ENCODE measurements at regions not wholly inside any gene's neighbourhood (a gene's known extent, or its start where the extent isn't known, plus 50 kb on each side); places are given as distances from the start of the nearest gene placed in this dataset.
"Not testable (repeated sequence)": the region's sequence is repeated elsewhere in the genome, so short reads cannot be mapped to it uniquely, and the experiment has no call there.

DNA sequence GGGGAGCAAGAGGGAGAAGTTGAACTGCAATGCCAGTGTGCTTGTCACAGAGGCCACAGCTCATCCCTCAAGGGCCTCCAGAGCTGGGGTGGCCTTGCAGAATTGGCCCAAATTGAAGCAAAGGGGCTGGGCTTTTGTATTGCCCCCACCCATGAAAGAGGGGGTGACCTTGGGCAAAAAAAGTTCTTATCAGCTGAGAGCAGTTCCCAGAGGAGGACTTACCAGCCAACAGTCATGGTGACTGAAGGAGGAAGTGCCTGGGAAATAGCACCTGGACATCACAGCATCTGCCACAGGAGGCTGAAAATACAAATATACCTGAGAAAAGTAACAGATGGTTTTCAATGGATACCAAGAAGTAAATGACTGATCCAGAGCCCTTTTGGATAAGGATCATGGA lies 262.4 kb downstream of the MID1IP1 start (continued):
- TF ChIP-seq, protein P1, sequence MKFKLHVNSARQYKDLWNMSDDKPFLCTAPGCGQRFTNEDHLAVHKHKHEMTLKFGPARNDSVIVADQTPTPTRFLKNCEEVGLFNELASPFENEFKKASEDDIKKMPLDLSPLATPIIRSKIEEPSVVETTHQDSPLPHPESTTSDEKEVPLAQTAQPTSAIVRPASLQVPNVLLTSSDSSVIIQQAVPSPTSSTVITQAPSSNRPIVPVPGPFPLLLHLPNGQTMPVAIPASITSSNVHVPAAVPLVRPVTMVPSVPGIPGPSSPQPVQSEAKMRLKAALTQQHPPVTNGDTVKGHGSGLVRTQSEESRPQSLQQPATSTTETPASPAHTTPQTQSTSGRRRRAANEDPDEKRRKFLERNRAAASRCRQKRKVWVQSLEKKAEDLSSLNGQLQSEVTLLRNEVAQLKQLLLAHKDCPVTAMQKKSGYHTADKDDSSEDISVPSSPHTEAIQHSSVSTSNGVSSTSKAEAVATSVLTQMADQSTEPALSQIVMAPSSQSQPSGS (tag by site-specific recombination; IDR thresholded peaks at IDR 0.05; ENCODE audit: low read depth): no peak
- TF ChIP-seq ZNF223 (tag by site-specific recombination; IDR thresholded peaks at IDR 0.05) (no peak), ZNF140 (tag by site-specific recombination; IDR thresholded peaks at IDR 0.05) (no peak)

DNA sequence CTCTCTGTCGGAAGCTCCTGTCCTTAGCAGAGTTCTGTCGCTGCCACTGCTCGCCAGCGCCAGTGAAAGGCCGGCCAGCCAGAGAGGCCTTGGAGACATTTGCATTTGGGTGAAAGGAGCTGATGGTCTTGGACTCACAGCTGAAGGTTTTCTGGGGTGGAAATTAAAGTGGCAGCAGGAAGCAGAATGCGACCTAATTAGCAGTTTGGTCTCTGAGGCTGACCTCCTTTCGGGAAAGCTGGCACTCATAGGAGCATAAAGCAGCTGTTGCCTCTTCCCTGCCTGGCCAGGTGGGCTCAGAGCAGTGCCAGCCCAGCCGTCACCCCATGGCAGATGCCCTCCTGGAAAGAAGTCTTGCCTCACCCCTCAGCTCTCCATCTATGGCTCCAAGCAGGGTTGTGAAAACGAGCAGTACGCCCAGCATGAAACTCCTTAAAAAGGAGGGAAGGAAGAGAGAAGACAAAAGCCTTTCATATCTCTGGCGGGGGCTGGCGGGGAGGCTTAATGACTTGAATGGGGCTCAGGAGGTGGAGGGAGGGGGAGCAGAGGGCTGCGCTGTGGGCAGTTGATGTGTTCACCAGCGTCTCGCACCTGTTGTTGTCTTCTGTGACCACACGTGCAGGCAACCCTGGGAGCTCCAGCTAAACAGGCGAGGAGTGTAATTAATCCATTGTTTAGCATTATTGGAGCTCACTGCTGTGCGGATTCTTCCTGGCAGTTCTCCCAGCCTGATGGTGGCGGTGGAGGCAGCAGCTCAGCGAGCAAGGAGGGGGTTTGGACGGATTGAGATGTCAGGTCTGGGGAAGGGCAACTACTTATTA lies 264.0 kb downstream of the MID1IP1 start:
- Histone ChIP-seq H3K4me3 (ENCODE audit: low read depth, low read length) (no peak overlapping the region), H3K27ac (ENCODE audit: extremely low read depth, low read depth, low read length) (no peak overlapping the region), H3K36me3 (ENCODE audit: control insufficient read depth in 2 of 2, insufficient read depth in 1 of 2, low read length in 2 of 2) (no peaks in the 10 kb centered on the region), H3K4me1 (ENCODE audit: control insufficient read depth, insufficient read depth, low read length) (no peaks in the 10 kb centered on the region), H3K9me3 (ENCODE audit: control insufficient read depth, insufficient read depth, low read depth, low read length) (no peaks in the 10 kb centered on the region)
- TF ChIP-seq SCRT2 (tag by site-specific recombination; IDR thresholded peaks at IDR 0.05) (peak; percentile 34; the same call in 1 of the 2 replicates), ZNF341 (tag by site-specific recombination; IDR thresholded peaks at IDR 0.05; ENCODE audit: low read depth) (no peak), ZIC2 (tag by site-specific recombination; IDR thresholded peaks at IDR 0.05) (peak; percentile 58), ZFP3 (tag by site-specific recombination; IDR thresholded peaks at IDR 0.05; ENCODE audit: low read depth) (no peak)
- TF ChIP-seq, protein P2, sequence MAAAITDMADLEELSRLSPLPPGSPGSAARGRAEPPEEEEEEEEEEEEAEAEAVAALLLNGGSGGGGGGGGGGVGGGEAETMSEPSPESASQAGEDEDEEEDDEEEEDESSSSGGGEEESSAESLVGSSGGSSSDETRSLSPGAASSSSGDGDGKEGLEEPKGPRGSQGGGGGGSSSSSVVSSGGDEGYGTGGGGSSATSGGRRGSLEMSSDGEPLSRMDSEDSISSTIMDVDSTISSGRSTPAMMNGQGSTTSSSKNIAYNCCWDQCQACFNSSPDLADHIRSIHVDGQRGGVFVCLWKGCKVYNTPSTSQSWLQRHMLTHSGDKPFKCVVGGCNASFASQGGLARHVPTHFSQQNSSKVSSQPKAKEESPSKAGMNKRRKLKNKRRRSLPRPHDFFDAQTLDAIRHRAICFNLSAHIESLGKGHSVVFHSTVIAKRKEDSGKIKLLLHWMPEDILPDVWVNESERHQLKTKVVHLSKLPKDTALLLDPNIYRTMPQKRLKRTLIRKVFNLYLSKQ (tag by site-specific recombination; IDR thresholded peaks at IDR 0.05; ENCODE audit: borderline replicate concordance): no peak
- ChIA-PET CTCF (interaction anchor here (1.2 kb wide), 1 partner anchor 87 kb away, joined by 3 read pairs; no protein-coding TSS in a partner anchor), POLR2A (no interaction called here)

DNA sequence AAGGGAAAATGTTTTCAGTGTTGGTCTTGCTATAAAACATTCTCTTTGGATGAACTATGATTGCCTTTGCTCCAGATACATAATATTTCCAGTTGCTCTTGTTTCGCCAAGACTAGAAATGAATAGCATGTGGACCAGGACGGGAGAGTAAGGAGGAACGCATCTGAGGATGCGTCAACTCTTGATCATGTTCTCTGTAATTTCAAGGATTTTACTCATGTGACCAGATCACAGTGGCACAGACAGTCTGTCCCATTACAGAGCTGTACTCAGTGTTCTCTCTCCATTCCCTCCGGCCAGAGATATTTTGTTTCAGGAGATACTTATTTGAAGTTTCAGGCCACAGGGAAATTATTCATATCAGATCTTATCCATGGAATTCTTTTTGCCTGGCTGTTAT lies 266.6 kb downstream of the MID1IP1 start:
- POLR2A ChIA-PET: no interaction called here
- no peaks in the 10 kb centered on the region for H3K9me3 ChIP-seq (ENCODE audit: control insufficient read depth, insufficient read depth, low read depth, low read length)

DNA sequence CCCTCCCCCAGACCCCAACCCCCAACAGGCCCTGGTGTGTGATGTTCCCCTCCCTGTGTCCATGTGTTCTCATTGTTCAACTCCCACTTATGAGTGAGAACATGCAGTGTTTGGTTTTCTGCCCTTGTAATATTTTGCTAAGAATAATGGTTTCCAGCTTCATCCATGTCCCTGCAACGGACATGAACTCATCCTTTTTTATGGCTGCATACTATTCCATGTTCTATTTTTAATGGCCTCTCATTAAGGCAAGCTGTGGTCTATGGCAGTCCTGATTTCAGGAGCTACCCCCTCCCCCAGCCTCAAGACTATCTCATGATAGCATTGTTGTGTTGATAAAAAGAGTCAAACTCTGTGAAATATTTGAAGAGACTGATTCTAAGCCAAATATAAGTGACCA lies 267.4 kb downstream of the MID1IP1 start:
- TF ChIP-seq ZNF146 (tag by site-specific recombination; IDR thresholded peaks at IDR 0.05): peak; percentile 57; the same call in 1 of the 2 replicates
- H3K27ac ChIP-seq (ENCODE audit: extremely low read depth, low read depth, low read length); H3K4me1 ChIP-seq (ENCODE audit: control insufficient read depth, insufficient read depth, low read length); H3K9me3 ChIP-seq (ENCODE audit: control insufficient read depth, insufficient read depth, low read depth, low read length); H3K4me3 ChIP-seq (ENCODE audit: low read depth, low read length); POLR2A ChIA-PET; H3K36me3 ChIP-seq (ENCODE audit: control insufficient read depth in 2 of 2, insufficient read depth in 1 of 2, low read length in 2 of 2); CTCF ChIA-PET: not testable (repeated sequence)

More for the DNA sequence above, 266.6 kb downstream of the MID1IP1 start:
- CTCF ChIA-PET: no interaction called here
- Histone ChIP-seq H3K4me1 (ENCODE audit: control insufficient read depth, insufficient read depth, low read length) (no peaks in the 10 kb centered on the region), H3K4me3 (ENCODE audit: low read depth, low read length) (no peak overlapping the region), H3K27ac (ENCODE audit: extremely low read depth, low read depth, low read length) (no peak overlapping the region), H3K36me3 (ENCODE audit: control insufficient read depth in 2 of 2, insufficient read depth in 1 of 2, low read length in 2 of 2) (no peaks in the 10 kb centered on the region)
- TF ChIP-seq, protein P3, sequence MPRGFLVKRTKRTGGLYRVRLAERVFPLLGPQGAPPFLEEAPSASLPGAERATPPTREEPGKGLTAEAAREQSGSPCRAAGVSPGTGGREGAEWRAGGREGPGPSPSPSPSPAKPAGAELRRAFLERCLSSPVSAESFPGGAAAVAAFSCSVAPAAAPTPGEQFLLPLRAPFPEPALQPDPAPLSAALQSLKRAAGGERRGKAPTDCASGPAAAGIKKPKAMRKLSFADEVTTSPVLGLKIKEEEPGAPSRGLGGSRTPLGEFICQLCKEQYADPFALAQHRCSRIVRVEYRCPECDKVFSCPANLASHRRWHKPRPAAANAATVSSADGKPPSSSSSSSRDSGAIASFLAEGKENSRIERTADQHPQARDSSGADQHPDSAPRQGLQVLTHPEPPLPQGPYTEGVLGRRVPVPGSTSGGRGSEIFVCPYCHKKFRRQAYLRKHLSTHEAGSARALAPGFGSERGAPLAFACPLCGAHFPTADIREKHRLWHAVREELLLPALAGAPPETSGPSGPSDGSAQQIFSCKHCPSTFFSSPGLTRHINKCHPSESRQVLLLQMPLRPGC (tag by site-specific recombination; IDR thresholded peaks at IDR 0.05): no peak
- TF ChIP-seq ZNF24 (tag by site-specific recombination; IDR thresholded peaks at IDR 0.05) (no peak), ZFP37 (tag by site-specific recombination; IDR thresholded peaks at IDR 0.05) (no peak), ZNF335 (tag by site-specific recombination; conservative IDR thresholded peaks at IDR 0.05) (no peak), ZNF394 (tag by site-specific recombination; IDR thresholded peaks at IDR 0.05; ENCODE audit: borderline replicate concordance) (no peak), ZNF132 (tag by site-specific recombination; IDR thresholded peaks at IDR 0.05; ENCODE audit: borderline replicate concordance) (no peak), ZNF174 (tag by site-specific recombination; IDR thresholded peaks at IDR 0.05) (no peak), ZBTB7A (tag by site-specific recombination; IDR thresholded peaks at IDR 0.05; ENCODE audit: low read depth) (no peak), ZNF473 (tag by site-specific recombination; IDR thresholded peaks at IDR 0.05) (no peak), WT1 (tag by site-specific recombination; IDR thresholded peaks at IDR 0.05) (no peak), ZNF211 (tag by site-specific recombination; IDR thresholded peaks at IDR 0.05; ENCODE audit: low read depth) (no peak)

All from HEK293 (cell line).